Lower lobe of right lung (tissue), 2 donors: ENCODE measurements at regions not wholly inside any gene's neighbourhood (a gene's known extent, or its start where the extent isn't known, plus 50 kb on each side); places are given as distances from the start of the nearest gene placed in this dataset.

Source experiments
- ATAC-seq, 2 donors: fragments of 200-7000 bp; cut with Tn5 transposase; one replicate each; pipeline ENCODE4 v1.9.1; 2020 to 2022; ENCODE audit warnings: mild to moderate bottlenecking in 2 of 2, moderate library complexity in 2 of 2
- DNase-seq: peaks from one replicate; pipeline ENCODE4 v3.0.0-alpha.2; 2020
- H3K27ac ChIP-seq: fragments of 200-600 bp; one replicate; pipeline ENCODE4 v1.8.0; 2022
- H3K27me3 ChIP-seq: fragments of 200-600 bp; one replicate; pipeline ENCODE4 v1.8.0; 2022; ENCODE audit warnings: low read depth
- H3K36me3 ChIP-seq: fragments of 200-600 bp; one replicate; pipeline ENCODE4 v1.8.0; 2022; ENCODE audit warnings: mild to moderate bottlenecking
- H3K4me1 ChIP-seq: fragments of 200-600 bp; one replicate; pipeline ENCODE4 v1.8.0; 2022
- H3K4me3 ChIP-seq: fragments of 200-600 bp; one replicate; pipeline ENCODE4 v1.8.0; 2022; ENCODE audit warnings: mild to moderate bottlenecking
- H3K9me3 ChIP-seq: fragments of 200-600 bp; one replicate; pipeline ENCODE4 v1.8.0; 2022
- intact Hi-C: fragments of 100-400 bp; cut with DNase I; formaldehyde crosslinking; loops from one replicate; pipeline ENCODE4 v1.11.0; 2022
- TF ChIP-seq, protein P1 (sequence below): fragments of 200-600 bp; IDR thresholded peaks from one replicate; pipeline ENCODE4 v1.8.0; 2022; ENCODE audit warnings: antibody characterized with exemption, mild to moderate bottlenecking
- donor health status: DM: no; HTN: yes; CAD: no; lungs with severe emphysema.

DNA sequence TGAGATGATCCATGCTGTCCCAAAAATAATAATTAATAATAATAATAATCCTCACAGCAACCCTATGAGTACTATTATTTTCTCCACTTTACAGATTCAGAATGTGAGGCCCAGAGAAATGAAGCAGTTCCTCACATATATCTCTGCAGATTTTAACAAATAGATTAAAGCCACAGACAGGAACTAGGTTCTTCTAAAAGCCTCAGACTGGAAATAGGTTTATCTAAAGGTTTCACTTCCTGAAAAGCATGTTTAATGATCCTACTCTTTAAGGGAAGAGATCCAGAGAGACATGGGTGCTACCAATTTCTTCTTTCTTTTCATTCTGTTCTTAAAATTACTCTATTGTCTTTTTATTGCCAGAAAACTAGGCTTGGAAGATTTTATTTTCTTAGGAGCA lies 1079.4 kb upstream of the COX7C start:
- Histone ChIP-seq H3K4me1 (no peaks in the 10 kb centered on the region), H3K36me3 (no peaks in the 10 kb centered on the region), H3K4me3 (no peak overlapping the region), H3K27ac (no peak overlapping the region), H3K9me3 (no peaks in the 10 kb centered on the region), H3K27me3 (no peaks in the 10 kb centered on the region)
- no peak for ATAC-seq
- no peak for DNase-seq
- intact Hi-C loops: no loop called here
- TF ChIP-seq, protein P1, sequence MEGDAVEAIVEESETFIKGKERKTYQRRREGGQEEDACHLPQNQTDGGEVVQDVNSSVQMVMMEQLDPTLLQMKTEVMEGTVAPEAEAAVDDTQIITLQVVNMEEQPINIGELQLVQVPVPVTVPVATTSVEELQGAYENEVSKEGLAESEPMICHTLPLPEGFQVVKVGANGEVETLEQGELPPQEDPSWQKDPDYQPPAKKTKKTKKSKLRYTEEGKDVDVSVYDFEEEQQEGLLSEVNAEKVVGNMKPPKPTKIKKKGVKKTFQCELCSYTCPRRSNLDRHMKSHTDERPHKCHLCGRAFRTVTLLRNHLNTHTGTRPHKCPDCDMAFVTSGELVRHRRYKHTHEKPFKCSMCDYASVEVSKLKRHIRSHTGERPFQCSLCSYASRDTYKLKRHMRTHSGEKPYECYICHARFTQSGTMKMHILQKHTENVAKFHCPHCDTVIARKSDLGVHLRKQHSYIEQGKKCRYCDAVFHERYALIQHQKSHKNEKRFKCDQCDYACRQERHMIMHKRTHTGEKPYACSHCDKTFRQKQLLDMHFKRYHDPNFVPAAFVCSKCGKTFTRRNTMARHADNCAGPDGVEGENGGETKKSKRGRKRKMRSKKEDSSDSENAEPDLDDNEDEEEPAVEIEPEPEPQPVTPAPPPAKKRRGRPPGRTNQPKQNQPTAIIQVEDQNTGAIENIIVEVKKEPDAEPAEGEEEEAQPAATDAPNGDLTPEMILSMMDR: no peak

DNA sequence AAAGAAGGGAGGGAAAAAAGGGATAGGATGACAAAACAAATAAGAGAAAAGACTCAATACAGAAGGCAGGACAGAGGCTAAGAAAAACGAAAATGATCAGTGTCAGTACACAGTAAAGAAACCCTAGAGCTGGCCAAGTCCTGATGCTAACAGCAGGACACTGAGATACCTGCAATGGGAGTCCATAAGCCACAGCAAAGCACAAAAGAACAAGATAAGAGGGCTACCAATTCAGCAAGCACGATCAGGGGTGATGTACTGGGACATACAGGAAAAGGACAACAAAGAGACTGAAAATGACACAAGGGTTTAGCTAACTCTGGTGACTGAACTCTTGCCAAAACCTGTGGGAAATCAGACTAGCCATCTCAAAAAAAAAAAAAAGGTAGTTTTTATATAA lies 1072.6 kb upstream of the COX7C start:
- no peak overlapping the region for H3K4me3 ChIP-seq
- no peaks in the 10 kb centered on the region for H3K9me3 ChIP-seq
- H3K27me3 ChIP-seq: no peaks in the 10 kb centered on the region
- ATAC-seq (no peak), DNase-seq (no peak)
- intact Hi-C loops: no loop called here
- TF ChIP-seq, protein P1: no peak
- no peak overlapping the region for H3K27ac ChIP-seq
- no peaks in the 10 kb centered on the region for H3K4me1 ChIP-seq
- no peaks in the 10 kb centered on the region for H3K36me3 ChIP-seq

DNA sequence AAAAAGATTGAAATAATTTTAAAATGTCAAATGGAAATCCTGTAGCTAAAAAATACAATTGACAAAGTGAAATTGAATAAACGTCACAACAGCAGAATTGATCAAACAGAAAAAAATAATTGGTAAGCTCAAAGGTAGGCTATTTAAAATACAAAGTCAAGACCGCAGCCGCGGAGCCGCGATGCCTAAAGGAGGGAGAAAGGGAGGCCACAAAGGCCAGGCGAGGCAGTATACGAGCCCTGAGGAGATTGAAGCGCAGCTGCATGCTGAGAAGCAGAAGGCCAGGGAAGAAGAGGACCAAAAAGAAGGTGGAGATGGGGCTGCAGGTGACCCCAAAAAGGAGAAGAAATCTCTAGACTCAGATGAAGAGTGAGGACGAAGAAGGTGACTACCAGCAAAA lies 1068.5 kb upstream of the COX7C start:
- intact Hi-C loops: no loop called here
- DNase-seq (no peak), ATAC-seq (no peak)
- Histone ChIP-seq H3K4me1 (no peaks in the 10 kb centered on the region), H3K27ac (no peak overlapping the region), H3K4me3 (no peak overlapping the region), H3K27me3 (no peaks in the 10 kb centered on the region), H3K36me3 (no peaks in the 10 kb centered on the region), H3K9me3 (peaks cover 7% of the 10 kb centered on the region)
- TF ChIP-seq, protein P1: no peak

DNA sequence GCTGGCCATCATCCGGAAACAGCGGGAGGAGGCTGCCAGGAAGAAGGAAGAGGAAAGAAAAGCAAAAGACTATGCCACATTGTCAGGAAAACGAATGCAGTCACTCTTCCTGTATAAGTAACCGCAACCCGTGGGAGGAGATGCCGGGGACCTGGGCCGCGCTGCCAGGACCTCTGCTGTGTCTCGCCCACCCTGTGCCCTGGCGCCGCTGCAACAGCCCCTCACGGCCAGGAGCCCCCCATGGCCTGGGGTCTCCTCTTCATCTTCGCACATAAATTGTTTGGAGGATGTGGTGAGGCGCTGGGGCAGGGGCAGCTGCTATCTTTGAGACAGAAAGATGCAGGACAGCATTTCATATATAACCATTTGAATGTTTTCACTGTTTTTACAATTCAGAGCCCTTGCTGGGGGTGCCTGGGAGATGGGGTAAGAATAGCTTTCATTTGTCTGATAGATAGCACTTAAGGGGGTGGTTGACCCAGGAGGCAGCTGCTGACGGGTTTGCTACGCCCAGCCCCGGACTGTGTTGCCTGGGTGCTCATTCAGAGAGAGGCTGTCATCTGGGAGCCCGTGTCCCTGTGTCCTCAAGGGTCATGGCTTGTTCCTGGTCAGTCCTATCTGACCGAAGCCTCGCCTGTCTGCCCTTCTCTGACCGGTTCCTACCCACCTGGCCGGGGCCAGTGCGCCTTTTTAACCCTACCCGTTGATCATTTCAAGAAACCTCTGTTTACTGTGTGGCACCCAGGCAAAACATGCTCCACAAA lies 1067.7 kb upstream of the COX7C start:
- Histone ChIP-seq H3K36me3 (no peaks in the 10 kb centered on the region), H3K27me3 (no peaks in the 10 kb centered on the region), H3K4me1 (no peaks in the 10 kb centered on the region), H3K4me3 (no peak overlapping the region), H3K27ac (no peak overlapping the region), H3K9me3 (peaks cover 11% of the 10 kb centered on the region)
- intact Hi-C loops: no loop called here
- TF ChIP-seq, protein P1: no peak
- ATAC-seq (peak in 1 of 2 donors; percentile 42), DNase-seq (no peak)

DNA sequence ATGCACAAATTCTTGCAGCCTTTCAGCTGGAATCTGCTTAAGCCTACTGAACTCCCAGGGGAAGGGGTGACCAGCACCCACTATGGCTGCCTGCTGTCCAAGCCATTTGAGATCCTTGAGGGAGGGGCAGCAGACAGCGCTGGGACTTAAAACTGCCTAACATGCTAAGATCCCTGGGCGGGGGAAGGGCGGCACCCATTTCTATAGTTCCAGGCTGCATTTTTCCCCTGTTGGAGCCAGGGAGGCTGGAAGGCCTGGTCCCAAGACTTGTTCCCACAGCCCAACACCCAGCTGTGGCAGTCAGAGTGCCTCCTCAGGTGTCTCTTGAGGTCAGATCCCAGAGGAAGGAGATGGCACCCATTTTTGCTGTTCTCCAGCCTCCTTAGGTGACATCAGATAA lies 1061.3 kb upstream of the COX7C start:
- intact Hi-C loops: no loop called here
- Histone ChIP-seq H3K27ac (no peak overlapping the region), H3K27me3 (no peaks in the 10 kb centered on the region), H3K9me3 (peaks cover 11% of the 10 kb centered on the region), H3K36me3 (no peaks in the 10 kb centered on the region), H3K4me1 (no peaks in the 10 kb centered on the region), H3K4me3 (no peak overlapping the region)
- TF ChIP-seq, protein P1: no peak
- DNase-seq: no peak
- no peak for ATAC-seq
